ENCODE measurements at regions not wholly inside any gene's neighbourhood (a gene's known extent, or its start where the extent isn't known, plus 50 kb on each side); places are given as distances from the start of the nearest gene placed in this dataset.

GRCh38 chr14:76929927-76930326, 98.6 kb downstream of the IRF2BPL start:
- in situ Hi-C loops (cut with HindIII; ENCODE audit: low sequenced_read_pairs), result loop anchor here (10.0 kb wide), 1 partner anchor 115 kb away; no protein-coding TSS in a partner anchor

- in situ Hi-C loops (cut with HindIII; ENCODE audit: low sequenced_read_pairs), result no loop called here
Measured at GRCh38 chr14:76927971-76928700, 100.4 kb downstream of the IRF2BPL start.

GRCh38 chr14:76926521-76927251, 100.5 kb downstream of the LRRC74A start:
- in situ Hi-C loops (cut with HindIII; ENCODE audit: low sequenced_read_pairs), result no loop called here

- in situ Hi-C loops (cut with HindIII; ENCODE audit: low sequenced_read_pairs), result no loop called here
Measured at GRCh38 chr14:76925097-76925441, 98.9 kb downstream of the LRRC74A start.

- in situ Hi-C loops (cut with HindIII; ENCODE audit: low sequenced_read_pairs), result no loop called here
Measured at GRCh38 chr14:76924371-76925096, 98.3 kb downstream of the LRRC74A start.

GRCh38 chr14:76923431-76924370, 97.5 kb downstream of the LRRC74A start:
- in situ Hi-C loops (cut with HindIII; ENCODE audit: low sequenced_read_pairs), result no loop called here

- in situ Hi-C loops (cut with HindIII; ENCODE audit: low sequenced_read_pairs), result no loop called here
Measured at GRCh38 chr14:76922584-76922983, 96.4 kb downstream of the LRRC74A start.

GRCh38 chr14:76922092-76922491, 95.9 kb downstream of the LRRC74A start:
- in situ Hi-C loops (cut with HindIII; ENCODE audit: low sequenced_read_pairs), result no loop called here

GRCh38 chr14:76921088-76921399, 94.8 kb downstream of the LRRC74A start:
- in situ Hi-C loops (cut with HindIII; ENCODE audit: low sequenced_read_pairs), result no loop called here

- in situ Hi-C loops (cut with HindIII; ENCODE audit: low sequenced_read_pairs), result no loop called here
Measured at GRCh38 chr14:76920331-76921087, 94.3 kb downstream of the LRRC74A start.

GRCh38 chr14:76919431-76920330, 93.5 kb downstream of the LRRC74A start:
- in situ Hi-C loops (cut with HindIII; ENCODE audit: low sequenced_read_pairs), result no loop called here

Measured in endothelial cell of hepatic sinusoid (primary cell).